Suprapubic skin (tissue), 4 donors: ENCODE measurements at regions not wholly inside any gene's neighbourhood (a gene's known extent, or its start where the extent isn't known, plus 50 kb on each side); places are given as distances from the start of the nearest gene placed in this dataset.

ENCODE experiments used
- DNase-seq, 2 donors: peaks; one replicate each; pipeline ENCODE4 v3.0.0-alpha.2; 2019; ENCODE audit warnings: low spot score in 2 of 2
- H3K27ac ChIP-seq: fragments of 200-600 bp; sonication (generic); one replicate; pipeline ENCODE4 v1.5.1; 2019
- H3K27me3 ChIP-seq: fragments of 200-600 bp; sonication (generic); one replicate; pipeline ENCODE4 v1.5.1; 2019
- H3K36me3 ChIP-seq: fragments of 200-600 bp; sonication (generic); one replicate; pipeline ENCODE4 v1.5.1; 2019
- H3K4me1 ChIP-seq: fragments of 200-600 bp; sonication (generic); one replicate; pipeline ENCODE4 v1.5.1; 2019
- H3K4me3 ChIP-seq: fragments of 200-600 bp; sonication (generic); one replicate; pipeline ENCODE4 v1.5.1; 2019; ENCODE audit warnings: mild to moderate bottlenecking
- H3K9me3 ChIP-seq: fragments of 200-600 bp; sonication (generic); one replicate; pipeline ENCODE4 v1.5.1; 2019
- EP300 ChIP-seq: sonication (generic); formaldehyde crosslinking; IDR thresholded peaks from one replicate; pipeline ENCODE4 v1.6.1; 2017; ENCODE audit warnings: antibody characterized with exemption
- POLR2A ChIP-seq, 2 donors: fragments of 450-650 bp; IDR thresholded peaks; one replicate each; pipeline ENCODE4 v1.6.1; 2017; ENCODE audit warnings: antibody characterized with exemption in 2 of 2, mild to moderate bottlenecking in 2 of 2, moderate library complexity in 2 of 2
- POLR2AphosphoS5 ChIP-seq, 3 donors: sonication (generic); formaldehyde crosslinking; IDR thresholded peaks; one replicate each; pipeline ENCODE4 v1.6.1; 2017; ENCODE audit warnings: antibody characterized with exemption in 3 of 3
- WGBS: methylation state at CpG from one replicate; pipeline ENCODE4 v1.1.5; 2018; 5-methylcytosine and 5-hydroxymethylcytosine counted together
- TF ChIP-seq, protein P1 (sequence below), 2 donors: fragments of 200-600 bp in 1 of 2; fragments of 450-650 bp in 1 of 2; sonication (generic) in 1 of 2; IDR thresholded peaks; one replicate each; pipeline ENCODE4 v1.5.1; 2016 to 2019; ENCODE audit warnings: antibody characterized with exemption in 2 of 2, mild to moderate bottlenecking in 1 of 2, moderate library complexity in 1 of 2

DNA sequence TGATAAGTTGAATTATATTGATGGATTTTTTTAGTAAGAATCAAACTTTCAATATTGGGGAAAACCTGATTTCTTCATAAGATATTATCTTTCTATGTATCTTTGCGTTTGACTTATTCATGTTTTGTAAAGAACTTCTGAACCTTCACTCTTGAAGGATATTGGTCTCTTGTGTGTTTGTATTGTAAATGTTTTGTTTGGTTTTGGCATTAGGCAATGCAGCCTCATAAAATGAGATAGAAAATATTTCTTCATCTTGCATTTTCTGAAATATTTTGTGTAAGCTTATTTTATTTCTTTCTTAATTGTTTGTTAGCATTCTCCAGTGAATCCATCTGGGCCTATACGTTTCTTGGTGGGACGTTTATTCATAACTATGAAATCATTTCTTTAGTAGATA, 271.9 kb downstream of the RAB38 start:
- H3K27ac ChIP-seq = no peak overlapping the region
- no peaks in the 10 kb centered on the region for H3K36me3 ChIP-seq
- H3K9me3 ChIP-seq = no peaks in the 10 kb centered on the region
- no peak overlapping the region for H3K4me3 ChIP-seq
- H3K27me3 ChIP-seq = no peaks in the 10 kb centered on the region
- no peak for DNase-seq
- WGBS = 93% methylated on average over 3 of the region's 3 CpGs
- H3K4me1 ChIP-seq = no peaks in the 10 kb centered on the region
- no peak for TF ChIP-seq POLR2A (IDR thresholded peaks at IDR 0.05)
- TF ChIP-seq, protein P1, sequence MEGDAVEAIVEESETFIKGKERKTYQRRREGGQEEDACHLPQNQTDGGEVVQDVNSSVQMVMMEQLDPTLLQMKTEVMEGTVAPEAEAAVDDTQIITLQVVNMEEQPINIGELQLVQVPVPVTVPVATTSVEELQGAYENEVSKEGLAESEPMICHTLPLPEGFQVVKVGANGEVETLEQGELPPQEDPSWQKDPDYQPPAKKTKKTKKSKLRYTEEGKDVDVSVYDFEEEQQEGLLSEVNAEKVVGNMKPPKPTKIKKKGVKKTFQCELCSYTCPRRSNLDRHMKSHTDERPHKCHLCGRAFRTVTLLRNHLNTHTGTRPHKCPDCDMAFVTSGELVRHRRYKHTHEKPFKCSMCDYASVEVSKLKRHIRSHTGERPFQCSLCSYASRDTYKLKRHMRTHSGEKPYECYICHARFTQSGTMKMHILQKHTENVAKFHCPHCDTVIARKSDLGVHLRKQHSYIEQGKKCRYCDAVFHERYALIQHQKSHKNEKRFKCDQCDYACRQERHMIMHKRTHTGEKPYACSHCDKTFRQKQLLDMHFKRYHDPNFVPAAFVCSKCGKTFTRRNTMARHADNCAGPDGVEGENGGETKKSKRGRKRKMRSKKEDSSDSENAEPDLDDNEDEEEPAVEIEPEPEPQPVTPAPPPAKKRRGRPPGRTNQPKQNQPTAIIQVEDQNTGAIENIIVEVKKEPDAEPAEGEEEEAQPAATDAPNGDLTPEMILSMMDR (IDR thresholded peaks at IDR 0.05) = no peak
- no peak for TF ChIP-seq EP300
- TF ChIP-seq POLR2AphosphoS5 (IDR thresholded peaks at IDR 0.05) = no peak

DNA sequence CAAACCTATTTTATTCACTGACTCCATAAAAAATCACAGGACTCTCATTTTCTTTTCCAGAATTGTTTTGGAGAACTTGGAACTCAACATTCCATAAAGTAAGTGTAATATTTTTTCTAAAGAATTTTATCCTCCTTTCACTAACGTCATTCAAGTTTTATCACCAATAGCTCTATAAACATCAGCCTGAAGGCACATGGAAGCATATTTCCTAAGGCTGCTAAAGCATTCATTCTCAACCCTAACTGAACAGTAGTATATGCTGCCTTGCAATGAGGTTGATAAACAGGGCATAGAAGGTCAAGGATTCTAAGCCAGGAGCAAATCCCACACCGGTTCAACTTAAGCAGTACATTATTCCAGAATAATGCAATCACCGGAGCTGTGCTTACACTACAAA, 273.9 kb downstream of the RAB38 start:
- WGBS = 45% methylated on average over 3 of the region's 3 CpGs

DNA sequence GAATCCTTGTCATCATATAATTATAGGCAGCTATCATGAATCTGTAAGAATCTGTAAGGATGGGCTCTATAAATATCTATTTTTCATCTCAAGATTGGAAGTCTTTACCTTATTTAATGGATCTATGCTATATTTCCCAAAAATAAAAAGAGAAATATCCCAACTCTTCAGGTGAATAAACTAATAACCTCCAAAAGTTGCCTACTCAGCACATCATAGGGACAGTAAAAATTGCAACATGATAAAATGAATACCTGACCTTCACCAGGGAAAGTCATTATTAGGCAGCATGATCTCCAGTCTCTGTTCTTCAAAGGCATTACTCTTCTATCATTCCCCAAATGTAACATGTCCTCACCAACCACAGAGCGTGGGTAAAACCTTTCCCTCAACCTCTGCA, 277.3 kb downstream of the RAB38 start:
- Histone ChIP-seq H3K9me3 (no peaks in the 10 kb centered on the region), H3K27me3 (no peaks in the 10 kb centered on the region), H3K27ac (no peak overlapping the region), H3K36me3 (no peaks in the 10 kb centered on the region), H3K4me3 (no peak overlapping the region), H3K4me1 (no peaks in the 10 kb centered on the region)
- DNase-seq = no peak
- WGBS = 96% methylated on average over 1 of the region's 1 CpG
- TF ChIP-seq, protein P1 (IDR thresholded peaks at IDR 0.05) = no peak
- TF ChIP-seq POLR2A (IDR thresholded peaks at IDR 0.05) (no peak), EP300 (no peak), POLR2AphosphoS5 (IDR thresholded peaks at IDR 0.05) (no peak)

More for the DNA sequence above, 273.9 kb downstream of the RAB38 start:
- Histone ChIP-seq H3K9me3 (no peaks in the 10 kb centered on the region), H3K27ac (no peak overlapping the region), H3K27me3 (no peaks in the 10 kb centered on the region), H3K4me3 (no peak overlapping the region), H3K4me1 (no peaks in the 10 kb centered on the region), H3K36me3 (no peaks in the 10 kb centered on the region)
- no peak for DNase-seq
- TF ChIP-seq, protein P1 (IDR thresholded peaks at IDR 0.05) = no peak

DNA sequence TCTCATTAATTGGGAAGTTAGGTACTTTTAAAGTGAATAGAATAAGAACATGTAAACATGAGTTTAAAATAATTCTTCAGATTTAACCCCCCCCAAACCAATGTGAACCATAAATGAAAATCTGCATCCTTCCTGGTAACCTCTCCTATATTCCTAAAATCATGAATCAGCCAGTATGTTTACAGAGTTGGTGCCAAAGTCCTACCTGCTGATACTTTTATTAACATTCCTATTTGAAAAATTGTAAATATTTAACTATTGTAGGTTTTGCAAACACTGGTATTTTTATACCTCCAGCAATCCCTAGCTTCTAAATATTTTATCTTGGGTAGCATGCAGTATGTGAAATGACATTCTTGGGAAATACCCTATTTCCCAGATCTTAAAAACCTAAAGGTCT, 278.2 kb downstream of the RAB38 start:
- Histone ChIP-seq H3K36me3 (no peaks in the 10 kb centered on the region), H3K4me1 (no peaks in the 10 kb centered on the region), H3K27me3 (no peaks in the 10 kb centered on the region), H3K9me3 (no peaks in the 10 kb centered on the region), H3K4me3 (no peak overlapping the region), H3K27ac (no peak overlapping the region)
- TF ChIP-seq EP300 = no peak
- TF ChIP-seq, protein P1 (IDR thresholded peaks at IDR 0.05) = no peak
- TF ChIP-seq POLR2A (IDR thresholded peaks at IDR 0.05) = no peak
- TF ChIP-seq POLR2AphosphoS5 (IDR thresholded peaks at IDR 0.05) = no peak
- no peak for DNase-seq

DNA sequence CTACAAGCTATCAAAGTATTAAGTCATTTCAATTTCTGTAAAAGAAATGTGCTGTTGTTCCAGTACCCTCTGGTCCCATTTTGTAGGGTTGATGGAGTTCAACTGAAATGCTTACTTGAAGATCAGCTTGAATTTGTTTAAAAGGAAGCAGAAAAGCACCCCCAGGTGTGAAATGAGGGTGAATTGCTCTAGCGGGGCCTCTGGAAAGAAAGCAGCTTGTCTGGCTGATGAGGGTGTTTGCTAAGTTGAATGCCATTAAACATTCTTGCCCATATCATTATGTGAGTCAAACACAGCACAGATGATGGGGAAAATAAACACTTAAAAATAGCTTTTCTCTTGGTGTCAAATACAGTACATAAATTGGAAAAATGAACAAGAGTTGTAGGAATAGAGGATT, 280.3 kb downstream of the RAB38 start:
- Histone ChIP-seq H3K36me3 (no peaks in the 10 kb centered on the region), H3K27ac (no peak overlapping the region), H3K4me1 (no peaks in the 10 kb centered on the region), H3K4me3 (no peak overlapping the region), H3K27me3 (no peaks in the 10 kb centered on the region), H3K9me3 (no peaks in the 10 kb centered on the region)
- no peak for DNase-seq
- TF ChIP-seq EP300 (no peak), POLR2AphosphoS5 (IDR thresholded peaks at IDR 0.05) (no peak)
- TF ChIP-seq, protein P1 (IDR thresholded peaks at IDR 0.05) = no peak
- 58% methylated on average over 1 of the region's 1 CpG for WGBS
